ENCODE measurements at regions not wholly inside any gene's neighbourhood (a gene's known extent, or its start where the extent isn't known, plus 50 kb on each side); places are given as distances from the start of the nearest gene placed in this dataset.

DNA sequence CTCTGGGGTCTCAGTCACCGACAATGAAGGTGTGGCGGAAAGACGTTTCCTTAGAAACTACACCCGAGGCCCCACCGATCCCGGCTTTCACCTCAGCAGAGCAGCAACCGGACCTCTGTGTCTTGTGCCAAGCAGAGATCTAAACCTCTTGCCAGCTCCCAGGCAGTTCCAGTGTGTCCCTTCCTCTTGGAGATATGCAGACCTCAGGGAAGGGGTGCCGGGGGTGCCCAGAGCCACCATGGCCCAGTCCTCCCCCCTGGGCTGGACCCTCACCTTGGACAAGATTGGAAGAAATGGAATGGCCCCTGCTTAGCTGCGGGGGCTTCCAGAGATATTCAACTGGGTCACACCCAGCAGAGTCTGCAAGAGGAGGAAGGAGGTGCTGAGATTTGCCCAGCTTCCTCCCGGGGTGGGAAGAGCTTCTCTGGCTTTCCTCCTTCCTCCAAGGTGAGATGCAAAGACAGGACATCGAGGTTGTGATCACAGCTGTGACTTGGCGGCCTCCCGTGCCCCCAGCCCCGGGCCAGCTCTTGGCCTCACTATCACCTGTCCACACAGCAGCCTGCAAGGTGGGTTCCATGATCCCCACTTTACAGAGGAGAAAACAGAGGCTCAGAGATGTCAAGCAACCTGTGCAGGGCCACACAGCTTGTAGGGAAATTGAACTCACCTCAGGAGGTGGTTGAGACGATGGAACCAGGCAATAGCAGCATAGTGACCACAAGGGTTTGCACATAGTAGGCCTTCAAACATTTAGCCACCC is 281.7 kb upstream of the RTL1 start:
- DNase-seq (no peak), ATAC-seq (no peak)
- H3K4me1 Mint-ChIP-seq (ENCODE audit: low read depth) = no peaks in the 10 kb centered on the region
- TF ChIP-seq, protein P1, sequence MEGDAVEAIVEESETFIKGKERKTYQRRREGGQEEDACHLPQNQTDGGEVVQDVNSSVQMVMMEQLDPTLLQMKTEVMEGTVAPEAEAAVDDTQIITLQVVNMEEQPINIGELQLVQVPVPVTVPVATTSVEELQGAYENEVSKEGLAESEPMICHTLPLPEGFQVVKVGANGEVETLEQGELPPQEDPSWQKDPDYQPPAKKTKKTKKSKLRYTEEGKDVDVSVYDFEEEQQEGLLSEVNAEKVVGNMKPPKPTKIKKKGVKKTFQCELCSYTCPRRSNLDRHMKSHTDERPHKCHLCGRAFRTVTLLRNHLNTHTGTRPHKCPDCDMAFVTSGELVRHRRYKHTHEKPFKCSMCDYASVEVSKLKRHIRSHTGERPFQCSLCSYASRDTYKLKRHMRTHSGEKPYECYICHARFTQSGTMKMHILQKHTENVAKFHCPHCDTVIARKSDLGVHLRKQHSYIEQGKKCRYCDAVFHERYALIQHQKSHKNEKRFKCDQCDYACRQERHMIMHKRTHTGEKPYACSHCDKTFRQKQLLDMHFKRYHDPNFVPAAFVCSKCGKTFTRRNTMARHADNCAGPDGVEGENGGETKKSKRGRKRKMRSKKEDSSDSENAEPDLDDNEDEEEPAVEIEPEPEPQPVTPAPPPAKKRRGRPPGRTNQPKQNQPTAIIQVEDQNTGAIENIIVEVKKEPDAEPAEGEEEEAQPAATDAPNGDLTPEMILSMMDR (IDR thresholded peaks at IDR 0.05) = no peak
- no peaks in the 10 kb centered on the region for H3K9me3 Mint-ChIP-seq
- ChIA-PET CTCF (no interaction called here), POLR2A (no interaction called here)
- intact Hi-C loops (cut with micrococcal nuclease) = no loop called here
- H3K27me3 Mint-ChIP-seq = peaks cover 1% of the 10 kb centered on the region
- H3K36me3 Mint-ChIP-seq (ENCODE audit: low read depth) = no peaks in the 10 kb centered on the region
- H3K4me3 Mint-ChIP-seq = no peak overlapping the region
- no peak overlapping the region for H3K27ac Mint-ChIP-seq

GRCh38 chr14:101185946-101186345 is 282.4 kb upstream of the RTL1 start:
- DNase-seq (no peak), ATAC-seq (no peak)
- H3K36me3 Mint-ChIP-seq (ENCODE audit: low read depth) = no peaks in the 10 kb centered on the region
- TF ChIP-seq, protein P1 (IDR thresholded peaks at IDR 0.05) = no peak
- intact Hi-C loops (cut with micrococcal nuclease) = no loop called here
- H3K4me1 Mint-ChIP-seq (ENCODE audit: low read depth) = no peaks in the 10 kb centered on the region
- H3K27ac Mint-ChIP-seq = no peak overlapping the region
- H3K27me3 Mint-ChIP-seq = peaks cover 1% of the 10 kb centered on the region
- no peak overlapping the region for H3K4me3 Mint-ChIP-seq
- ChIA-PET CTCF (no interaction called here), POLR2A (interaction anchor here (0.6 kb wide), 1 partner anchor 29 kb away, joined by 3 read pairs; no protein-coding TSS in a partner anchor)
- no peaks in the 10 kb centered on the region for H3K9me3 Mint-ChIP-seq

DNA sequence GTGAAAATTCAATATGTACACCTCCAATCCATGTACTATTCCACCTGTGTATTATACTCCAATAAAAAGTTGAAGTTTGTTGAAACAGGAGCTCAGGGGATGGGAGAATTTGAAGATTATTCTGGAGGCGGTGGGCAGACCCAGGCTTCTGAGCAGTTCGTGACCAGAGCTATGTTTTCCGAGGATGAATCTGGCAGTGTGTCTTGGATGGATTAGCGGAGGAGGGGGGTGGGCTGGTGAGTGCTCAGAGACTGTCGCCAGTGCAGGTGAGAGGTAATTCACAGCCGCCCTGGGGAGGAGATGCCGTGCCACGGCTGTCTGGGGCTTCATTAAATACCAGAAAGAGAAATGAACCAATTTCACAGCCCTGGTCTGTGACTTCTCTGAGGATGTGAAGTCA is 283.0 kb upstream of the RTL1 start:
- H3K4me3 Mint-ChIP-seq = no peak overlapping the region
- peaks cover 1% of the 10 kb centered on the region for H3K27me3 Mint-ChIP-seq
- no peaks in the 10 kb centered on the region for H3K36me3 Mint-ChIP-seq (ENCODE audit: low read depth)
- POLR2A ChIA-PET = interaction anchor here (0.6 kb wide), 1 partner anchor 29 kb away, joined by 3 read pairs; no protein-coding TSS in a partner anchor
- intact Hi-C loops (cut with micrococcal nuclease) = no loop called here
- H3K9me3 Mint-ChIP-seq = no peaks in the 10 kb centered on the region
- H3K27ac Mint-ChIP-seq = no peak overlapping the region
- CTCF ChIA-PET = no interaction called here
- TF ChIP-seq, protein P1 (IDR thresholded peaks at IDR 0.05) = no peak
- DNase-seq = no peak
- ATAC-seq = no peak
- no peaks in the 10 kb centered on the region for H3K4me1 Mint-ChIP-seq (ENCODE audit: low read depth)

DNA sequence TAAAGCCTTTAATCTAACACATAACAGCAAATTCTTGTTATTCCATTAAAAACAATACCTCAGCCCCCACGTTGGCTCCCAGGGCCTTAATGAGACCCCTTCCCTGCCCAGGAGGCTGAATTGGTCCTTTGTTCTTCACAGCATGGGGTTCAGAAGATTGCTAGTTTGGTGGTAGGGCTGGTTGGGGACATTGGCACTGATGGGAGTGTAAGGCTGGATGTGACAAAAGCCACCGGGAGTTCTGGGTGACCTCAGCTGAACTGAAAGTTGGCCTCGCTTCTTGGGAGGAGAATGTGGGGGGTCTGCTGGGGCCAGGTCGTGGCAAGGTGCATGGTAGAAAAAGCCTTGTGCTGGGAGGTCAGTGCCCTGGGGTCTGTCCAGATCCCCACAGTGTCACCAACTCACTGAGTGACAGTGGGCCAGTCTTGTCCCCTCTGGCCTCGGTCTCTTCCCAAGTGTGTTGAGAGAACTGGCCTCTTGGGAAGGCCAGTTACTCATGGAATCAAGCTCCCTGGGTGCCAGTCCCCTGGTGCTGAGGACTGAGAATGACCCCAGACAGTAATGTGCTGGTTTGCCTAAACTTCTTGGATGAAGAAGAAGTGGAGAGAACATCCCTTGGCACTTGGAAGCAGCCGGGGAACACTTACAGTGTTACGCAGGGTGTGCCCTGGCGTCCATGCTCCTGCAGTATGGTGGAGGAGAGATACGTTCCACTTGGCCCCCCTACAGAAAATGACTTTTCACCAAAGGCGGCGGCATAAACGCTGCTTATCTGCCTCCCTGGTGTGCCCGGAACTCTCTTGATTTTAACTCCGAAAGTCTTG is 283.7 kb upstream of the RTL1 start:
- H3K4me3 Mint-ChIP-seq = no peak overlapping the region
- CTCF ChIA-PET = no interaction called here
- TF ChIP-seq, protein P1 (IDR thresholded peaks at IDR 0.05) = no peak
- POLR2A ChIA-PET = no interaction called here
- H3K9me3 Mint-ChIP-seq = no peaks in the 10 kb centered on the region
- intact Hi-C loops (cut with micrococcal nuclease) = no loop called here
- no peak for ATAC-seq
- no peak for DNase-seq
- H3K4me1 Mint-ChIP-seq (ENCODE audit: low read depth) = no peaks in the 10 kb centered on the region
- H3K27ac Mint-ChIP-seq = no peak overlapping the region
- peaks cover 1% of the 10 kb centered on the region for H3K27me3 Mint-ChIP-seq
- no peaks in the 10 kb centered on the region for H3K36me3 Mint-ChIP-seq (ENCODE audit: low read depth)
